ENCODE measurements at regions not wholly inside any gene's neighbourhood (a gene's known extent, or its start where the extent isn't known, plus 50 kb on each side); places are given as distances from the start of the nearest gene placed in this dataset.

DNA sequence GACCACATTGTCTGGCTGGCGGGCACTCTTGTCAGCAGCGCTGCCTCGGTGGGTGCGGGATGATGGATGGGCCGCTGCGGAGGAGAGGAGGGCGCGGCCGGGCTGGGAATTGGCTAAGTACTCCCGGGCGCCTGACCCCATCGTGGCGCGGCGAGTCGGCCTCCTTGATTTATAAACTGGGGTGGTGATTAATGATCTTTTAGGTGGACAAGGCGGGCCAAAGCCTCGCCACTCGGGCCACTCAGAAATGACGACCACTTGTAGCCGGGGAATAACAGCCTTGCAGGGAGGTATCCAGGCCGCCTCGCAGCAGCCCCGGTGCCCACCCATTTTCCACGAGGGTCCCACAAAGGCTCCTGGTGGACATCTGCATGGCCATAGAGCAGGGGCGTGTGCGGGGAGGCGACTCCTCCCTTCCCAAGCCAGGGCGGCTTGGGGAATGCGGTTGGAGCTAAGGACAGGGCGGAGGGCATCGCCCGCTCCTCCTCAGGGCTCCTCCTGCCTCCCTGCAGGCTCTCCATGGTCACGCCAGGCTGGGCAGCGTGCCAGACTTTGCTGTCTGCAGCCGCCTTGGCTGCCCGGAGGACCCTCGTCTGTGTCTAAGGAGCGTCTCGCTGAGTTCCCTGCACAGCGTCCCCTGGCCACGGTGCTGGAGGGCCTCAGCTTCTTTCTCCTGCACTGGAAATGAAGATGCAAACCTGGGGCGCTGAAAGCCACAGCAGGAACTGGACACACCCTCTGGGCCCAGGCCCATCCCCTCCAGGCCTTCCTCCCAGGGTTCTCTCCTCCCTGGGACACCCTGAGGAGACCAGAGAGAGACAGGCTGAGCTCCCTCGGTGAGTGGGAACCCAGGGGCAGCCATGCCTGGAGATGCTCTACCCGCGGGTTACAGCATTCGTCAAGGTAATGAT lies 287.4 kb upstream of the IRX4 start:
- TF ChIP-seq, protein P1, sequence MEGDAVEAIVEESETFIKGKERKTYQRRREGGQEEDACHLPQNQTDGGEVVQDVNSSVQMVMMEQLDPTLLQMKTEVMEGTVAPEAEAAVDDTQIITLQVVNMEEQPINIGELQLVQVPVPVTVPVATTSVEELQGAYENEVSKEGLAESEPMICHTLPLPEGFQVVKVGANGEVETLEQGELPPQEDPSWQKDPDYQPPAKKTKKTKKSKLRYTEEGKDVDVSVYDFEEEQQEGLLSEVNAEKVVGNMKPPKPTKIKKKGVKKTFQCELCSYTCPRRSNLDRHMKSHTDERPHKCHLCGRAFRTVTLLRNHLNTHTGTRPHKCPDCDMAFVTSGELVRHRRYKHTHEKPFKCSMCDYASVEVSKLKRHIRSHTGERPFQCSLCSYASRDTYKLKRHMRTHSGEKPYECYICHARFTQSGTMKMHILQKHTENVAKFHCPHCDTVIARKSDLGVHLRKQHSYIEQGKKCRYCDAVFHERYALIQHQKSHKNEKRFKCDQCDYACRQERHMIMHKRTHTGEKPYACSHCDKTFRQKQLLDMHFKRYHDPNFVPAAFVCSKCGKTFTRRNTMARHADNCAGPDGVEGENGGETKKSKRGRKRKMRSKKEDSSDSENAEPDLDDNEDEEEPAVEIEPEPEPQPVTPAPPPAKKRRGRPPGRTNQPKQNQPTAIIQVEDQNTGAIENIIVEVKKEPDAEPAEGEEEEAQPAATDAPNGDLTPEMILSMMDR (IDR thresholded peaks at IDR 0.05; ENCODE audit: control insufficient read depth, extremely low read depth, insufficient read depth) = no peak
- DNase-seq (ENCODE audit: low read depth) = no peak
- H3K4me3 ChIP-seq (ENCODE audit: low read depth, low read length) = no peak overlapping the region

DNA sequence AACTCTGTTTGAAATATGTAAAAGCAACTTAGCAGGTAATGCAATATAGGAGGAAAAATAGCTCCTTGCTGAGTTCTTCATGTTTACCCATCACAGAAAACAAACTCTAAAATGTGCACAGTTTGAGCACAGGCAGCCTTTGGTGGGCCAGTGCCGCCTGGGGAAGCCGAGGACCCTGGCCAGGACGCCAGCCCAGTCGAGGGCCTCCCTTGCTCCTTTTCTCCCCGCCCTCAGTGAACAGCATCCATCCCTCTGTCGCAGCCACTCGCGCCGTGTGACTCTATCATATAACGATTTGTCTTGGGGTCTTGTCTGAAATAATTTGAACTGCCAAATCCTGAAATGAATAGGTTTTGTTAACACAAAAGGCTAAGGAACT lies 286.7 kb upstream of the IRX4 start:
- DNase-seq (ENCODE audit: low read depth) = no peak
- no peak overlapping the region for H3K4me3 ChIP-seq (ENCODE audit: low read depth, low read length)
- TF ChIP-seq, protein P1 (IDR thresholded peaks at IDR 0.05; ENCODE audit: control insufficient read depth, extremely low read depth, insufficient read depth) = no peak

GRCh38 chr5:2168601-2169429 lies 286.1 kb upstream of the IRX4 start:
- TF ChIP-seq, protein P1 (IDR thresholded peaks at IDR 0.05; ENCODE audit: control insufficient read depth, extremely low read depth, insufficient read depth) = no peak
- DNase-seq (ENCODE audit: low read depth) = no peak
- no peak overlapping the region for H3K4me3 ChIP-seq (ENCODE audit: low read depth, low read length)

DNA sequence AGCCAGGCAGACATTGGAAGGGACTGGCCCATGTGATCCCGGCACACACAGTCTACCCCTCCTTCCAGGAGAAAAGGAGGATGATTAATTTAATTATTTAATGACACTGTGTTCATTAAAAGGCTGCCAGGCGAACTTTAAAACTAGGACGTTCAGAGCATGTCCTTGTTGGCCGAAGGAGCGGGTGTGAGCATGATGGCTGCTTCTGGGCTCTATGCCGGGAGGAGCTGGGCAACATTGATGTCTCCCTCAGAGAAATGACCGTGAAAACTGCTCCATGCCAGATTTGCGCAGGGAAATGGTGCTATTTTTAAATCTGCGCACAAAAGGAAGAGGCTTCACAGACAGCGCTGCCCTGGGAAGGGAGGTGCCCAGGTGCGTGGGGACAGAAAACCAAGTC lies 284.9 kb upstream of the IRX4 start:
- TF ChIP-seq, protein P1 (IDR thresholded peaks at IDR 0.05; ENCODE audit: control insufficient read depth, extremely low read depth, insufficient read depth) = no peak

DNA sequence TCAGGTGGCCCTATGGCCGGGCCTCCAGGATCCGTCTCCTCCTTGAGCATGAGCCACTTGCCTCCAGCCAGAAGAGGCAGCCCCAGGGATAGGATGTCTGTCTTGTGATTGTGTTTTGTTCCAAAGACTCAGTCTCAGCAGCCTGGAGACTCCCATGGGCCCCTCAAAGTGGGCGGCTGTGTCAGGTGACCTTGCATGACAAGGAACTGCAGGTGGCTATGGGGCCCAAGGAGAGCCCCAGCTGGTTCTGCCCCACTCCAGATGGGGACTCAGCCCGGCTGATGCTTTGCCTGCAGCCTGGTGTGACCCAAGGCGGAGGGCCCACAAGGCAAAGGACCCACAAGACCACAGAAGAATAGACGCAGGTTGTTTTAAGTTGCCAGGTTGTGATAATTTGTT lies 284.3 kb upstream of the IRX4 start:
- DNase-seq (ENCODE audit: low read depth) = no peak
- TF ChIP-seq, protein P1 (IDR thresholded peaks at IDR 0.05; ENCODE audit: control insufficient read depth, extremely low read depth, insufficient read depth) = no peak
- no peak overlapping the region for H3K4me3 ChIP-seq (ENCODE audit: low read depth, low read length)

More for the DNA sequence above, 284.9 kb upstream of the IRX4 start:
- DNase-seq (ENCODE audit: low read depth) = no peak
- no peak overlapping the region for H3K4me3 ChIP-seq (ENCODE audit: low read depth, low read length)

- TF ChIP-seq, protein P1 (IDR thresholded peaks at IDR 0.05; ENCODE audit: control insufficient read depth, extremely low read depth, insufficient read depth) = no peak
- no peak overlapping the region for H3K4me3 ChIP-seq (ENCODE audit: low read depth, low read length)
- no peak for DNase-seq (ENCODE audit: low read depth)
These were observed 283.7 kb upstream of the IRX4 start for GRCh38 chr5:2166306-2166978.
